CD8-positive, alpha-beta memory T cell (primary cell): ENCODE measurements at regions not wholly inside any gene's neighbourhood (a gene's known extent, or its start where the extent isn't known, plus 50 kb on each side); places are given as distances from the start of the nearest gene placed in this dataset.
"Not testable (repeated sequence)": the region's sequence is repeated elsewhere in the genome, so short reads cannot be mapped to it uniquely, and the experiment has no call there.

Experiments used
- CTCF ChIA-PET: fragments of 350-600 bp; sonication (Branson Sonifier 250); formaldehyde crosslinking; loops from one replicate; lab custom pipeline; 2021; ENCODE audit warnings: antibody characterized with exemption; lab: Charles Lee
- POLR2A ChIA-PET: fragments of 350-600 bp; sonication (Branson Sonifier 250); formaldehyde crosslinking; loops from one replicate; lab custom pipeline; 2021; ENCODE audit warnings: antibody characterized with exemption; lab: Charles Lee
- DNase-seq, 5 donors: peaks; one replicate each; pipeline versions ENCODE4 v3.0.0 to v3.0.0-alpha.2; 2020 to 2022; ENCODE audit warnings: mixed read lengths in 1 of 5
- H3K27ac ChIP-seq: one replicate; pipeline ENCODE4 v1.7.0; 2013; ENCODE audit warnings: low read depth, mild to moderate bottlenecking, low read length, moderate library complexity
- H3K27me3 ChIP-seq: 2 replicates; pipeline ENCODE4 v1.7.0; 2013; ENCODE audit warnings: low read length, mild to moderate bottlenecking; ENCODE audit not compliant: insufficient read depth, poor library complexity, severe bottlenecking
- H3K36me3 ChIP-seq: 2 replicates; pipeline ENCODE4 v1.7.0; 2013; ENCODE audit warnings: mild to moderate bottlenecking, low read length, moderate library complexity; ENCODE audit not compliant: insufficient read depth
- H3K4me1 ChIP-seq: 2 replicates; pipeline ENCODE4 v1.7.0; 2013; ENCODE audit warnings: mild to moderate bottlenecking, low read length, moderate library complexity; ENCODE audit not compliant: insufficient read depth
- H3K4me3 ChIP-seq: 2 replicates; pipeline ENCODE4 v1.7.0; 2013; ENCODE audit warnings: mild to moderate bottlenecking, low read length
- H3K9me3 ChIP-seq: 2 replicates; pipeline ENCODE4 v1.7.0; 2013; ENCODE audit warnings: mild to moderate bottlenecking, low read length
- H3K27ac Mint-ChIP-seq, 8 donors: one replicate each; pipeline ENCODE4 v1.8.0; 2020 to 2021; ENCODE audit warnings: mixed read lengths in 8 of 8, mild to moderate bottlenecking in 6 of 8, inconsistent platforms in 3 of 8, moderate library complexity in 3 of 8
- H3K27me3 Mint-ChIP-seq, 2 donors: one replicate each; pipeline ENCODE4 v1.8.0; 2020 to 2021; ENCODE audit warnings: mixed read lengths in 2 of 2, mild to moderate bottlenecking in 1 of 2, moderate library complexity in 1 of 2
- H3K36me3 Mint-ChIP-seq, 3 donors: one replicate each; pipeline ENCODE4 v1.8.0; 2020 to 2021; ENCODE audit warnings: mixed read lengths in 3 of 3, inconsistent platforms in 1 of 3, mild to moderate bottlenecking in 1 of 3
- H3K4me1 Mint-ChIP-seq, 3 donors: one replicate each; pipeline ENCODE4 v1.8.0; 2020 to 2021; ENCODE audit warnings: mixed read lengths in 3 of 3, inconsistent platforms in 1 of 3, mild to moderate bottlenecking in 1 of 3
- H3K4me3 Mint-ChIP-seq, 7 donors: one replicate each; pipeline ENCODE4 v1.8.0; 2020 to 2021; ENCODE audit warnings: mixed read lengths in 7 of 7, mild to moderate bottlenecking in 6 of 7, moderate library complexity in 4 of 7, inconsistent platforms in 2 of 7
- H3K9me3 Mint-ChIP-seq, 5 donors: one replicate each; pipeline ENCODE4 v1.8.0; 2020 to 2022; ENCODE audit warnings: mixed read lengths in 5 of 5, mild to moderate bottlenecking in 3 of 5, moderate library complexity in 2 of 5, inconsistent platforms in 1 of 5

DNA sequence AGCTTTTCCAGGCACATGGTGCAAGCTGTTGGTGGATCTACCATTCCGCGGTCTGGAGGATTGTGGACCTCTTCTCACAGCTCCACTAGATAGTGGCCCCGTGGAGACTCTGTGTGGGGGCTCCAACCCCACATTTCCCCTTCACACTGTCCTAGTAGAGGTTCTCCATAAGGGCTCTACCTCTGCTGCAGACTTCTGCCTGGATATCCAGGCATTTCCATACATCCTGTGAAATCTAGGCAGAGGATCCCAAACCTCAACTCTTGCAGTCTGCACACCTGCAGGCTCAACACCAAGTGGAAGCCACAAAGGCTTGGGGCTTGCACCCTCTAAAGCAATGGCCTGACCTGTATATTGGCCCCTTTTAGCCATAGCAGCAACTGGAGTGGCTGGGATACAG, 283.4 kb upstream of the KLF4 start:
- Mint-ChIP-seq H3K9me3 (peaks cover 0 to 5% (median 3%) of the 10 kb centered on the region in 5 donors), H3K36me3 (no peaks in the 10 kb centered on the region), H3K27me3 (no peaks in the 10 kb centered on the region), H3K27ac (no peak overlapping the region), H3K4me3 (no peak overlapping the region), H3K4me1 (no peaks in the 10 kb centered on the region)
- ChIA-PET POLR2A (no interaction called here), CTCF (no interaction called here)
- Histone ChIP-seq H3K36me3 (no peaks in the 10 kb centered on the region), H3K27ac (no peak overlapping the region), H3K9me3 (no peaks in the 10 kb centered on the region), H3K4me3 (no peak overlapping the region), H3K27me3 (no peaks in the 10 kb centered on the region), H3K4me1 (no peaks in the 10 kb centered on the region)
- DNase-seq, result no peak

DNA sequence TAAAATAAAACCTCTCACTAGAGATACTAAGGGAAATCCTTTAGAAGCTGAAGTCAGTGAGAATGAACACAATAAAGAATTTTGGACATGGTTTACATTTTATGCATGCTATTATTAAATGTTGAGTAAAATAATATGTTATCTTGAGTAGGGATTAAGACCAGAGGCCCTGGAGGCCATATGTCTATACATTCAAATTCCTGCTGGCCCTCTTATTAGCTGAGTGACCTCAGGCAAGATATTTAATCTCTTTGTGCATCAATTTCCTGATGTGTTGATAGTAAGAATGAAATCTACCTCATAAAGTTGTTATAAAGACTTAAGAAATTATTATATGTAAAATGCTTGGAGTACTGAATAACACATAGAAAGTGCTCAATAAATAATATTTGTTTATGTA, 281.1 kb upstream of the KLF4 start:
- Histone ChIP-seq H3K4me1 (no peaks in the 10 kb centered on the region), H3K27ac (no peak overlapping the region), H3K27me3 (no peaks in the 10 kb centered on the region), H3K36me3 (no peaks in the 10 kb centered on the region), H3K9me3 (no peaks in the 10 kb centered on the region), H3K4me3 (no peak overlapping the region)
- H3K27me3 Mint-ChIP-seq, result no peaks in the 10 kb centered on the region
- DNase-seq, result no peak
- H3K4me3 Mint-ChIP-seq, result no peak overlapping the region
- peaks cover 0 to 5% (median 3%) of the 10 kb centered on the region in 5 donors for H3K9me3 Mint-ChIP-seq
- no peaks in the 10 kb centered on the region for H3K36me3 Mint-ChIP-seq
- POLR2A ChIA-PET, result no interaction called here
- H3K4me1 Mint-ChIP-seq, result no peaks in the 10 kb centered on the region
- CTCF ChIA-PET, result no interaction called here
- no peak overlapping the region for H3K27ac Mint-ChIP-seq

DNA sequence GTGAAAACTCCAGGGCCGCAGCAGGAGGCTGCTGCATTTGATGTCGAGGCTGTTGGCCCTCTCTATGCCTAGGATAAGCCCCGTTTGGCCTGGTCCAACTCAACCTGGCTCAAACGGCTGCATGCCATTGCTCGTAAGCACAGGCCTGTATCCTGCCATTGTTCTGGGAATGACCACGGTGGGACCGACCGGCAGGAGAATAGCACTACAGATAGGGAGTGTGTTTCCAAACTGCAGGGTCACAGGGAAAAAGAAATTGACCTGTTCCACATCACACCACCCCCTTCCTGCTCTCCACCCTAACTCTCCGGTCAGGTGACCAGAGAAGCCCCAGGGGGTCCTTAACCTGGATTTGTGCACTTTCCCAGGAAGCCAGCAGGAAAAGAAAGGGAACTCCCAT, 278.7 kb upstream of the KLF4 start:
- H3K9me3 ChIP-seq, result no peaks in the 10 kb centered on the region
- H3K27ac ChIP-seq, result no peak overlapping the region
- H3K27me3 ChIP-seq, result no peaks in the 10 kb centered on the region
- DNase-seq, result no peak
- H3K4me3 Mint-ChIP-seq, result no peak overlapping the region
- no peak overlapping the region for H3K4me3 ChIP-seq
- no peaks in the 10 kb centered on the region for H3K36me3 Mint-ChIP-seq
- CTCF ChIA-PET, result no interaction called here
- no peaks in the 10 kb centered on the region for H3K4me1 ChIP-seq
- H3K27me3 Mint-ChIP-seq, result no peaks in the 10 kb centered on the region
- POLR2A ChIA-PET, result no interaction called here
- H3K27ac Mint-ChIP-seq, result no peak overlapping the region
- H3K36me3 ChIP-seq, result no peaks in the 10 kb centered on the region
- peaks cover 1 to 14% (median 10%) of the 10 kb centered on the region in 5 donors for H3K9me3 Mint-ChIP-seq
- H3K4me1 Mint-ChIP-seq, result no peaks in the 10 kb centered on the region

DNA sequence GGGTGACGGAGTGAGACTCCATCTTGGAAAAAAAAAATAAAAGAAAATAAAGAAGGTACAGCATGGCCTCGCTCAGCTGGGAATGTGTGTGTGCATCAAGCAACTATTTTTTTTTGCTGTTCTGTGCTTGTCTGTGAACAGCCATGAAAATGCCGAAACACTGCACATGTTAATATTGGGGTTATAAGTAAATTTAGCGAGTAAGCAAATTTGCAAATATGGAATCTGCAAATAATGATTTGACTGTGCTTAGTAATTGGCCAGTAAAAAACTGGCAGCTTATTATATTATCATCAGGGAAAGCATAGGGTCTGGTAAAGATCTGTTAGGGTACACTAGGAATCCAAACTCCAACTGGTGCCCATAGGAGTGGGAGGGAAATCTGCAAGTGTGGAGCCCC, 278.1 kb upstream of the KLF4 start:
- Mint-ChIP-seq H3K4me1 (no peaks in the 10 kb centered on the region), H3K27me3 (peaks cover 0 to under 1% of the 10 kb centered on the region in 2 donors), H3K27ac (no peak overlapping the region), H3K9me3 (peaks cover 1 to 14% (median 10%) of the 10 kb centered on the region in 5 donors), H3K4me3 (no peak overlapping the region), H3K36me3 (no peaks in the 10 kb centered on the region)
- CTCF ChIA-PET, result no interaction called here
- Histone ChIP-seq H3K27ac (no peak overlapping the region), H3K4me1 (no peaks in the 10 kb centered on the region), H3K36me3 (no peaks in the 10 kb centered on the region), H3K9me3 (no peaks in the 10 kb centered on the region), H3K4me3 (no peak overlapping the region), H3K27me3 (no peaks in the 10 kb centered on the region)
- POLR2A ChIA-PET, result no interaction called here
- no peak for DNase-seq

DNA sequence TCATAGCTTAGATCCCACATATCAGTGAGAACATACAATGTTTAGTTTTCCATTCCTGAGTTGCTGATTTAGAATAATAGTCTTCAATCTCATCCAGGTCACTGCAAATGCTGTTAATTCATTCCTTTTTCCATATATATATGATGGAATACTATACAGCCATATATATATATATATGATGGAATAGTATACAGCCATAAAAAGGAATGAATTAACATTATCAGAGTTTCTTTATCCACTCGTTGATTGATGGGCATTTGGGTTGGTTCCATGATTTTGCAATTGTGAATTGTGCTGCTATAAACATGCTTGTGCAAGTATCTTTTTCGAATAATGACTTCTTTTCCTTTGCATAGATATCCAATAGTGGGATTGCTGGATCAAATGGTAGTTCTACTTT, 273.9 kb upstream of the KLF4 start:
- POLR2A ChIA-PET, DNase-seq, H3K36me3 ChIP-seq, H3K4me1 Mint-ChIP-seq, H3K27me3 Mint-ChIP-seq, H3K4me3 ChIP-seq, H3K36me3 Mint-ChIP-seq, H3K4me3 Mint-ChIP-seq, H3K27me3 ChIP-seq, H3K27ac ChIP-seq, CTCF ChIA-PET, H3K4me1 ChIP-seq, H3K9me3 ChIP-seq, H3K27ac Mint-ChIP-seq: not testable (repeated sequence)
- H3K9me3 Mint-ChIP-seq, result peaks cover 2 to 16% (median 11%) of the 10 kb centered on the region in 5 donors

- no peaks in the 10 kb centered on the region for H3K27me3 ChIP-seq
- ChIA-PET CTCF (no interaction called here), POLR2A (no interaction called here)
- peaks cover 2 to 16% (median 11%) of the 10 kb centered on the region in 5 donors for H3K9me3 Mint-ChIP-seq
- H3K27ac ChIP-seq, result no peak overlapping the region
- peaks cover 0 to 2% of the 10 kb centered on the region in 2 donors for H3K27me3 Mint-ChIP-seq
- H3K36me3 Mint-ChIP-seq, result peaks cover 0 to 2% (median 0%) of the 10 kb centered on the region in 3 donors
- H3K27ac Mint-ChIP-seq, result no peak overlapping the region
- no peak overlapping the region for H3K4me3 ChIP-seq
- no peak overlapping the region for H3K4me3 Mint-ChIP-seq
- no peaks in the 10 kb centered on the region for H3K9me3 ChIP-seq
- H3K4me1 Mint-ChIP-seq, result no peaks in the 10 kb centered on the region
- H3K36me3 ChIP-seq, result no peaks in the 10 kb centered on the region
- H3K4me1 ChIP-seq, result no peaks in the 10 kb centered on the region
- DNase-seq, result no peak
These were observed 271.7 kb upstream of the KLF4 start for GRCh38 chr9:107761307-107761706.

DNA sequence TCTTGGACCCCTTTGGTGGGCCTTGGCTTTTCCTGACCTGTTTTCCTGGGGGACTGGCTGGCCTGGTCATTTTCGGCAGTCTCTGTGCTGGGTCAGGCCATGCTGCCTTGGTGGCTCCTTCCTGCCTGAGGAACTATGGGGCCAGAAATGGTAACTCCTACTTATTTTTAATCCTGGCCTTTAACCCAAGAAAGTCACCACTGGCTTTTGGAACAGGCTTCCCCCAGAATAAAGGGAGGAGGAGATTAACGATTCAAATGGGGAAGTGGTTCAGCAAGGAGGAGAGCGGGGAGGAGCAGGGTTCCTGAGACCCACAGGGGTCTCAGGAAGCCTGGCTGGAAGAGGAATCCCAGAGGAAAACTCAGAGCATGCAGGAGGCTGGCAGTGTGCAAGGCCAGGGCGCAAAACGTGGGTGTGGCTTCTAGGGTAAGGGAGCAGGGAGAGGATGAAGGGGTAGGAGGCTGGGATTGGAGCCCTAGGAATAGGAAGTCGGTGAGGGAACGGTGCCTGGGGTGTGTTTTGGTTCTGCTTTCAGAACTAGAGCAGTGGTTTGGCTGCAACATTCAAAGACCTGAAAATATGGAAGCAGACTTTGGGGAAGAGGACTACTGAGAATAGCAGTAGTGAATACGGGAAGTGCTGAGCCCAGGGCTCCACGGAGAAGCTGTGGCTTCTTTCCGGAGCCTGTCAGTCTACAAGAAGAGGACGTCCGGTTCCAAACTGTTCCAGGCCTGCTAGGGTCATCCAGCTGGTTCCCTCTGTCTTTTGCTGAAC, 271.1 kb upstream of the KLF4 start:
- ChIA-PET POLR2A (no interaction called here), CTCF (no interaction called here)
- Mint-ChIP-seq H3K27me3 (peaks cover 0 to 2% of the 10 kb centered on the region in 2 donors), H3K9me3 (peaks cover 2 to 16% (median 11%) of the 10 kb centered on the region in 5 donors), H3K27ac (no peak overlapping the region), H3K36me3 (peaks cover 0 to 2% (median 0%) of the 10 kb centered on the region in 3 donors), H3K4me3 (no peak overlapping the region), H3K4me1 (no peaks in the 10 kb centered on the region)
- DNase-seq, result no peak
- no peaks in the 10 kb centered on the region for H3K9me3 ChIP-seq
- H3K36me3 ChIP-seq, result no peaks in the 10 kb centered on the region
- H3K4me1 ChIP-seq, result no peaks in the 10 kb centered on the region
- no peak overlapping the region for H3K27ac ChIP-seq
- no peaks in the 10 kb centered on the region for H3K27me3 ChIP-seq
- no peak overlapping the region for H3K4me3 ChIP-seq

- Mint-ChIP-seq H3K27ac (no peak overlapping the region), H3K27me3 (peaks cover 0 to 3% of the 10 kb centered on the region in 2 donors), H3K4me1 (no peaks in the 10 kb centered on the region), H3K9me3 (peaks cover 2 to 14% (median 11%) of the 10 kb centered on the region in 5 donors), H3K4me3 (no peak overlapping the region), H3K36me3 (peaks cover 0 to 2% (median 0%) of the 10 kb centered on the region in 3 donors)
- Histone ChIP-seq H3K36me3 (no peaks in the 10 kb centered on the region), H3K9me3 (no peaks in the 10 kb centered on the region), H3K27ac (no peak overlapping the region), H3K4me3 (no peak overlapping the region), H3K27me3 (no peaks in the 10 kb centered on the region), H3K4me1 (no peaks in the 10 kb centered on the region)
- DNase-seq, result no peak
- POLR2A ChIA-PET, result no interaction called here
- CTCF ChIA-PET, result no interaction called here
These were observed 270.2 kb upstream of the KLF4 start for GRCh38 chr9:107759823-107760166.
